HG03066 (cell line): ENCODE measurements at regions not wholly inside any gene's neighbourhood (a gene's known extent, or its start where the extent isn't known, plus 50 kb on each side); places are given as distances from the start of the nearest gene placed in this dataset.

Experiments
- ATAC-seq: cut with Tn5 transposase; IDR thresholded peaks from one replicate; pipeline ENCODE4 v1.9.1; 2021; ENCODE audit warnings: low read depth; ENCODE audit not compliant: unreplicated experiment

DNA sequence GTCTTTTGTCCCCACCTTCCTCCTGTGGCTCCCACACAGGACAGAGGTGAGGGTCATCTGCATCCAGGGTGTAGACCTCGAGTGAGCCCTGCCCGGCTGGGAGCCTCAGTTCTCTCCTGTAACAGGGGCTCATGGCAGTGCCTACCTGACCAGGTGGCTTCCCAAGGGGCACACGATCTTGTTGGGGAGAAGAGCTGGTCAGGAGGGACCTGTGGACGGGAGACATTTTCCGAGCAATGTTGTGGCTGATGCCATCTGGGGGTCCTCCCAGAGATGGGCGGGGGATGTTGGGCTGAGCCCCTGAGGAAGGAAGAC, 51.9 kb downstream of the CEBPB start:
- no peak for ATAC-seq

- ATAC-seq, result no peak
These were observed 52.4 kb downstream of the CEBPB start for GRCh38 chr20:50242863-50243609.

DNA sequence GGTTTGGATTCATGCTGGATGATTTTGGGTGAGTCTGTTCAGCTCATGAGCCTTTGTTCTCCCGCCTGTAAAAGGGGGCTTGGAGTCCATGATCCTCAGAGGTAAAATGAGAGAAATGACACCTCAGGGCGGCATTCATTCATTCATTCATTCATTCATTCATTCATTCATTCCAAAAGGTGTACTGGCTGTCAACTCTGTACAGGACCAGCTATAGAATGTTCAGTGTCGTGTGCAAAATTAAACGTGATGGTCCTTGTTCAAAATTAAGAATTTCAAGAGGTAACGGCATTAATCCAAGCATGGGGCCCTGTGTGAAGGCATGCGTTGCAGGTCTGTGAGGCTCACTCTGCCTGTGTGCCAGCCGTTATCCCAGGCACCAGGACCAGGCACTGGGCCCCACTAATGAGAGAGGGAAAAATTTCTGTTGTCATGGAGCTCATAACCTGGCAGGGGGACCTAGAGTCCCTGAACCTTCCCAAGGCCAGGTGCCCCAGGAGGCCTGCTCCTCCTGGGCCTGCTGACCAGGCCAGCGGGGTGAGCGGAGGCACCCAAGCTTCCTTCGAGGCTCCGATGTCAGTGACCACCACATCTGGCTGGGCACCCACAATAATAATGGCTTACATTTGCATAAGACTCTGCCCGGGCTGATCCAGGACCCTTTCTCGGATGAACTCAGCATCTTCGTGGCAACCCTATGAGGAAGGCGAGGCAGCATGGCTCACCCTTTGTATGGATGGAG, 53.2 kb downstream of the CEBPB start:
- ATAC-seq, result no peak

DNA sequence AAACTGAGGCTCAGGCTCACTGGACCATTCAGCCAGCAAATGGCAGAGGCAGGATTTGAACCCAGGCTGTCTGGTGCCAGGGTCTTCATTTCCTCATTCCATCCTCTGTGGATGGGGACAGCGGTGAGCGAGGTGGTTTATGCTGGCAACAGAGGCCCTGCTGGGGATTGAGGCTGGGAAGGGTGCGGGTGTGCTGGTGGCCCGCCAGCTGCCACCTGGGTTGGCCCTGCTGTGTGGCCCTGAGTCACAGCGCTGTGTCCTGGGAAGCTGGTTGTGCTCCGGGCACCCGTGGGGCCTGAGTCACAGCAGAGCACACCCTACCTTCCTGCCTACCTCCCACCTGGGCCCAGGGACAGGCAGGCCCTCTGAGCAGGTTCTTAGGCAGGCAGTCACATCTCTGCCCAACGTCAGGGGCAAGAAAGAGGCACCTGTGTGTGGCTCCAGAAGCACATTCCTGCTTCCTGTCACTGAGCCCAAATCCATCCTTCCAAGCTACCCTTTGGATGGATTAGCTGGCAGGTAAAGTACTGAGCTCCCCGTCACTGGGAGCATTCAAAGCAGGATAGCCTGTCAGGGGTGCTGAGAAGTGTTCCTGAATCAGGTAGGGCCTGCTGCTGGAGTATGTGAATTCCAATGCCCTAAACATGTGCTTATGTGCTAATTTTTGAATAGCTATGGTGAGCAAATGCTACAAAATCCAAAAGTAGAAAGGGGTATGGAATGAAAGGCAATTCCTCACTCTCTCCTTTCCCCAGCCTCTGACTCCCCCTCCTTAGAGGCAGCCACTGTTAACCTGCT, 53.9 kb downstream of the CEBPB start:
- ATAC-seq, result no peak

- ATAC-seq, result no peak
These were observed 55.1 kb downstream of the CEBPB start for GRCh38 chr20:50245498-50246366.

DNA sequence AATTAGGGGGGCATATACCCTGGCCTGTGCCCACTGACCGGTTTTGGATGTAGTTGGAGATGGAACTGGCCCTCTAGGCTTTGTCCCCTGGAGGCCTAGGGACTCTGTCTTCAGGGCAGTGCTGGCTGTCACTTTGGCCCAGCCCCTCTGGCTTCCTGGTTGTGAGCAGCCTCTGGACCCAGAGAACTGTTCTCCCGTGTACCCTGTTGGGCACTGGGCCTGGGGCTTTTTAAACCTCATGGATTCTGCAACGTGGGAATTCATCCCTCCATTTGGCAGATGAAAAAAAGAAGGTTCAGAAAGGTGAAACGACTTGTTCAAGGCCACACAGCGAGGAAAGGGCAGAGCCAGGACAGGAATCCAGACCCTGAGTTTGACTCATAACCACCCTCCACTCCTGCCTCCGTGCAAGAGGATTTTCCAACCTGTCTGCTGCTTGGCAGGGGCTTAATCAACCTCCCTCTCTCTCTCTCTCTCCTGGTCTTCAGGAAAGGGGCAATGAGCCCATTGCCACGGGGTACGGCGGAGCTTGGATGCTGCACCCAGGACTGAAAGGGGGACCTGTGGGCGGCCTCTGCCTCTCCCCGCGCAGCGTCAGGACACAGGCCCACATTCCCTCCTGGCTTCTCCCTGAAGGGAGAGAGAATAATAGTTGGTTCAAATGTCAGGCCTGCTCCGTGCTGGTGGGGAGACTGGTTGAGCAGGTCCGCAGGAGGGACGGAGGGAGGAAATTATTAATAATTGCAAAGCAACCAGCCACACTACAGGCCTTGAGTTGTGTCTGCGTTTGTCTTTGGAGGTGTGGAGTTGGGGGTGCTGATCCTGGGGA, 56.0 kb downstream of the CEBPB start:
- ATAC-seq, result no peak

DNA sequence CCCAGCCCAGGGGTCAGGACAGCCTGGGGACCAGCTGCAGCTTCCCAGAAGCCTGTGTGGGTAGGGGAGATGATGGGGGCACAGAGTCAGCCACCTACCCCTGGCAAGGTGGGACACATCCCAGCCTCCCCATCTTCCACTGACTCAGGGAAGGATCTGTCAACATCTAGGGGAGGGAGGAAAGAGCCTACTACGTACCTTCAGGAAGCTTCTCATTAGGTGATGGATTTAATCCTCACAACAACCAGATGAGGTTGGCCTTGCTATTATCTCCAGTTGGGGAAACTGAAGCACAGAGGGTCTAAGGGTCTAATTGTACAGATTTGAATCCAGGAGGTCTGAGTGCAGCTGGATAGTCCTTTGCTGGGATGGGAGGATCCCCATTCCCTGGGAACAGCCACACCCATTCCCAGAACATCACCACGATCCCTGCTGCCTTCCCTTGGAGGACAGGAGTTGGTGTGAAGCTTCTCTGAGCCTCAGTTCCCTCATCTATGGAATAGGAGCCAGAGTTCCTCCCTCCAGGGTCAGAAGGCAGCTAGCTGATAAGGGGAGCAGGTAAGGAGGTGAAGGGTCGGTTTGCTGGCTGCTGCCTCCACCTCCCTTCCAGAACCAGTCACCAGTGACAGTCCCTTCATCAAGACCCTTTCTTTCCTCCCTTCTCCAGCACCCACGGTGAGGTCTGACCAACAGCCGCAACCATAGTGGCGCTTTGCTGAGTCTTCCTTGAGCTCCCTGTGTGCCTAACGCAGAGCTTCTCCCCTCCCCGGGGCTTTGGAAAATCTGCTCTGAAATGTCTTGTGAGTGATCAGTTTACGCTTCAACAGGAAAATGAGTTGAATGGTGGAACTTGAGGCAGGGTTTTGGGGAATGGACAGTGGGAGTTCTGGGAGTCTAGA, 56.8 kb downstream of the CEBPB start:
- ATAC-seq, result no peak

DNA sequence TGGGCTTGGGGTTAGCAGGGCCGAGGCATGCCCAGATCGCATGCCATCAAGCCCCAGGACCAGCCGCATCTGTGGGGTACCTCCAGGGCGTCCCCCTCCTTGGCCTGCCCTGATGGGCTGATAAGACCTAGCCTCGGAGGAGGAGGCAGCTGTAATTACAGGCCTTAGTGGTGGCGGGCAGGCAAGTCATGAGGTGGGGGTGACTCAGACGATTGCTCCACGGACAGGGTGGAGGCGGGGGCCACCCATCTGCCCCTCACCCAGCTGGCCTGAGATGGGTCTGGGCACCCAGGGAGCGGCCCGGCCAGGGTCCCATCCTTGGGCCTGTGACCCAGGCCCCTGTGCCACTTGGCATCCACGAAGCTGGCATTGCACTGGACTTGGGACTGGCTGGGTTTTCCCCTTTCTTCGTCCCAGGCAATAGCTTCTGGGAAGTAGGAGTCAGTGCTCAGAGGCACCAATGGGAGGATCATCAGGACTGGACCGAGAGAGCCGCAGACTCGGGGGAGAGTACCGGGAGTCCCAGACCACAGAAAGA, 57.5 kb downstream of the CEBPB start:
- no peak for ATAC-seq

DNA sequence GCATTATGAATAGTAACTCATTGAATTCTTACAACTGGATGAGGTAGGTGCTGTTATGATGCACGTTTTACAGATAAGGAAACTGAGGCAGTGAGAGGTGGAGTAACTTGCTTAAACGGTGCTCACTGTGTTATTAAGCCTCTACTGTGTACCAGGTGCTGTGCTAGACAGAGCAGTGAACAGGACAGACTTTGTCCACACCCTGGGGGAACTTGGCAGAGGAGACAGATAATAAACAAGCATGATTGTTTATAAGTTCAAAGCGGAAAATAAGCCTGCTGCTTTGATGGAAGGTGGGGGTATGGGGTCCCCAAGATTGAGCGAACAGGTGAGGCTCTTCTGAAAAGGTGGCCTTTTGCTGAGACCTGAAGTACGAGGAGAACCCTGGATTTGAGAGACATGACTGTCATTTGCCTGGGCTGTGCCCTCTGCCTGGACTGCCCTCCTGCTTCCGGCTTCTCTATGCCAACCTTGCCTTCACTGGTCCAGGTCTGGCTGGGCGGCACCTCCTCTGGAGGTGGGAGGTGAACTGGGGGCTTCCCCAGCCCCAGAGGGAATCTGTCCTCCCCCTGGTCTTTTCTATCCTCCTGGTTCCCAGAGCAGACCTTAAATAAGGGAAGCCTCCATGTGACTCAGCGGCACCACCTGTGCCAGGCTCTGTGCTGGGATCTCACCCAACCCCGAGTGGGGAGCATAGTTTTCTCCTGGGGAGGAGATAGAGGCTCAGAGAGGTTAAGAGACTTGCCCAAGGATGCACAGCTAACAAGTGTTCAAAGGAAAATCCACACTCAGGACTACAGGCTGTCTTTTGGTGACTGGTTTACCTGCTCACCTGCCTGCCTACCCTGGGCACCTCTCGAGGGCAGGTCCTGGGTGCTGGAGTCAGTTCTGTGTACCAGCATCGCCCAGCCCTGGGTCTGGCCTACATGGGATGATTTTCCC, 59.1 kb downstream of the CEBPB start:
- no peak for ATAC-seq

GRCh38 chr20:50250679-50251382, 60.2 kb downstream of the CEBPB start:
- no peak for ATAC-seq

DNA sequence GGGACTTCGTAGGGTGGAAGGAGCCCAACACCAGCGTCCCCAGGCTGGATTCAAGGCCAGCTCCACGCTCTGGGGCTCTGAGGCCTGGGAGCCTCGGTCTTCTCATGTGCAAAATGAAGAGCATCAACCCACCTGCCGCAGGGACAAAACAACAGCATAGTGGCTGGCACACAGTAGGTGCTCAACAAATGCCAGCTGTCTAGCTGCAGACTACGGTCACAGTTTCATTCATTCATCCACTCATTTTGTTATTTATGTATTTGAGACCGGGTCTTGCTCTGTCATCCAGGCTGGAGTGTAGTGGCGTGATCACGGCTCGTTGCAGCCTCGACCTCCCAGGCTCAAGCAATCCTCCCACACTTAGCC, 60.7 kb downstream of the CEBPB start:
- no peak for ATAC-seq

GRCh38 chr20:50251992-50252511, 61.4 kb downstream of the CEBPB start:
- no peak for ATAC-seq

- ATAC-seq, result no peak
These were observed 62.1 kb downstream of the CEBPB start for GRCh38 chr20:50252701-50253100.

DNA sequence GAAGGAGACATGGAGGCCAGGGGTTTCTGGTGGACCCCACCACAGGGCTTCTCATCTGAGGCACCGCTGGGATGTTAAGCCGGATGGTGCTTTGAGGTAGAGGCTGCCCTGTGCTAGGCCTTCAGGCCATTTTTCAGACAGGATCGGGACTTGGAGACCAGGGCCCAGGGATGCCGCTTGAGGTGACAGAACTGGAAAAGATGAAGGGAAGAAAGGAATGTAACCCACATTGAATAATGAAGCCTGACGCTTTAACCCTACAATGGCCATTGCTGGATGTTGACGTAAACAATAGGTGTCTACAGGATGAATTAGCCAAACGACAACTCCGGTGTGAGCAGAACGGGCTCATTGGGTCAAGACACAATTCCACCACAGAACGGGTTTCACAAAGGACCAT, 62.5 kb downstream of the CEBPB start:
- ATAC-seq, result no peak

DNA sequence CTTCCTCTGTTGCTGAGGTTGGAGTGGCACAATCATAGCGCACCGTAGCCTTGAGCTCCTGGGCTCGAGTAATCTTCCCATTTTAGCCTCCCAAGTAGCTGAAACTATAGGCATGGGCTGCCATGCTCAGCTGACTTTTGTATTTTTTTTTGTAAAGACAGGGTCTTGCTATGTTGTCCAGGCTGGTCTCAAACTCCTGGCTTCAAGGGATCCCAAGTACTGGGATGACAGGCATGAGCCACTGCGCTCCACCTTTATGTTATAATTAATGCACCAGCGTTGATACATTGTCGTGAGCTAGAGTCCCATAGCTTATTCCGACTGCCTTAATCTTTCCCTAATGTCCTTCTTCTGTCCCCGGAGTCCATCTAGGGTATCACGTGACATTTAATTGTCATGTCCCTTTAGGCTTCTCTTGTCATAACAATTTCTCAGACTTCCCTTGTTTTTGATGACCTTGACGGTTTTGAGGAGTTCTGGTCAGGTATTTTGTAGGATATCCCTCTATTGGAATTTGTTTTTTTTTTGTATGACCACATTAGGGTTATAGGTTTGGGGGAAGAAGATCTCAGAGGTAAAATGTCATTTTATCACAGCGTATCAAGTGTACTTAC, 63.9 kb downstream of the CEBPB start:
- ATAC-seq, result no peak

- no peak for ATAC-seq
These were observed 65.9 kb downstream of the CEBPB start for GRCh38 chr20:50256577-50256976.
